AG04450 (cell line): ENCODE measurements at regions not wholly inside any gene's neighbourhood (a gene's known extent, or its start where the extent isn't known, plus 50 kb on each side); places are given as distances from the start of the nearest gene placed in this dataset.

Source experiments
- CTCF ChIA-PET: fragments of 300-600, 350-600 bp; formaldehyde crosslinking; extraction: SDS; loops from one replicate; lab custom pipeline; 2022; ENCODE audit warnings: antibody characterized with exemption, inconsistent platforms; lab: Charles Lee
- POLR2A ChIA-PET: fragments of 350-600 bp; formaldehyde crosslinking; extraction: SDS; loops from one replicate; lab custom pipeline; 2021; ENCODE audit warnings: antibody characterized with exemption, inconsistent platforms; lab: Yijun Ruan, JAX
- DNase-seq: peaks from one replicate; pipeline ENCODE4 v3.0.0-alpha.2; 2011; ENCODE audit warnings: low read depth, low spot score
- H3K27ac ChIP-seq: one replicate; pipeline ENCODE4 v1.5.1; 2012; ENCODE audit warnings: low read depth, low read length, control low read depth
- H3K27me3 ChIP-seq: one replicate; pipeline ENCODE4 v1.6.0; 2012; ENCODE audit warnings: low read length; ENCODE audit not compliant: control insufficient read depth, insufficient read depth
- H3K4me3 ChIP-seq: 2 replicates; pipeline ENCODE4 v1.5.1; 2011; ENCODE audit warnings: mild to moderate bottlenecking, low read depth, low read length, control low read depth
- H3K9me3 ChIP-seq: 2 replicates; pipeline ENCODE4 v1.5.1; 2012; ENCODE audit warnings: low read length; ENCODE audit not compliant: control insufficient read depth, insufficient read depth
- CTCF ChIP-seq: IDR thresholded peaks from 2 replicates; pipeline ENCODE4 v1.5.1; 2011; ENCODE audit warnings: low read depth, low read length, control low read depth, inconsistent platforms

- POLR2A ChIA-PET: no interaction called here
- Histone ChIP-seq H3K4me3 (no peak overlapping the region), H3K27ac (no peak overlapping the region), H3K27me3 (no peaks in the 10 kb centered on the region), H3K9me3 (no peaks in the 10 kb centered on the region)
- no peak for TF ChIP-seq CTCF
- DNase-seq: no peak
- CTCF ChIA-PET: no interaction called here
These were observed 439.4 kb downstream of the TYW1 start for GRCh38 chr7:67435894-67436535.

GRCh38 chr7:67438198-67438882, 441.7 kb downstream of the TYW1 start:
- DNase-seq: no peak
- H3K9me3 ChIP-seq: no peaks in the 10 kb centered on the region
- CTCF ChIA-PET: no interaction called here
- no peaks in the 10 kb centered on the region for H3K27me3 ChIP-seq
- H3K4me3 ChIP-seq: no peak overlapping the region
- POLR2A ChIA-PET: no interaction called here
- no peak overlapping the region for H3K27ac ChIP-seq
- no peak for TF ChIP-seq CTCF

GRCh38 chr7:67438913-67439505, 442.4 kb downstream of the TYW1 start:
- no peak for DNase-seq
- no peak overlapping the region for H3K27ac ChIP-seq
- no peaks in the 10 kb centered on the region for H3K9me3 ChIP-seq
- no peaks in the 10 kb centered on the region for H3K27me3 ChIP-seq
- no peak for TF ChIP-seq CTCF
- ChIA-PET CTCF (no interaction called here), POLR2A (no interaction called here)
- no peak overlapping the region for H3K4me3 ChIP-seq

- no peak for TF ChIP-seq CTCF
- CTCF ChIA-PET: no interaction called here
- DNase-seq: no peak
These were observed 443.7 kb downstream of the TYW1 start for GRCh38 chr7:67440321-67440720.

GRCh38 chr7:67445728-67446127, 449.1 kb downstream of the TYW1 start:
- H3K9me3 ChIP-seq: no peaks in the 10 kb centered on the region
- ChIA-PET CTCF (no interaction called here), POLR2A (no interaction called here)
- H3K27ac ChIP-seq: no peak overlapping the region
- H3K27me3 ChIP-seq: no peaks in the 10 kb centered on the region
- DNase-seq: no peak
- no peak overlapping the region for H3K4me3 ChIP-seq
- TF ChIP-seq CTCF: no peak

More at GRCh38 chr7:67440321-67440720, 443.7 kb downstream of the TYW1 start:
- Histone ChIP-seq H3K27me3 (no peaks in the 10 kb centered on the region), H3K9me3 (no peaks in the 10 kb centered on the region), H3K4me3 (no peak overlapping the region), H3K27ac (no peak overlapping the region)
- POLR2A ChIA-PET: no interaction called here
